ENCODE measurements at regions not wholly inside any gene's neighbourhood (a gene's known extent, or its start where the extent isn't known, plus 50 kb on each side); places are given as distances from the start of the nearest gene placed in this dataset.

DNA sequence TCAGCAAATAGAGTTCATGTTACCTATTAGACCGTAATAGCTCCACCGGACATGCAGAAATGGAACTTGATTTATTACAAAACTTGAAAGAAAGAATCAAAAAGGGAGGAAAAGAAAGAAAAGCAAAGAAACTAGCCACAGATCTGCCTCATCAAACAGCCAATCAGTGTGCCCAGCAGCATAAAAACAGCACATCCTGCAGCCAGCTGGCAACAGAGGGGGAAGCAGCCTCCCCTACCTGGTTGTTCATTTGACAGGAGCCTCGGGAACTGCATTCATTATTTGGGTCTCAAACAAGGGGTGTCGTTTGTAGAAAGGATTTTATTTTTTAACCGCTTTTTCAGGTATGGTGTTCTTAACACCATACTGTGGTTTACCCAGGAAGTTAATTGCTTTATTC, 181.5 kb upstream of the TOPAZ1 start:
- DNase-seq: no peak

- no peak for DNase-seq
Observed at GRCh38 chr3:44061268-44061667, 180.4 kb upstream of the TOPAZ1 start.

DNA sequence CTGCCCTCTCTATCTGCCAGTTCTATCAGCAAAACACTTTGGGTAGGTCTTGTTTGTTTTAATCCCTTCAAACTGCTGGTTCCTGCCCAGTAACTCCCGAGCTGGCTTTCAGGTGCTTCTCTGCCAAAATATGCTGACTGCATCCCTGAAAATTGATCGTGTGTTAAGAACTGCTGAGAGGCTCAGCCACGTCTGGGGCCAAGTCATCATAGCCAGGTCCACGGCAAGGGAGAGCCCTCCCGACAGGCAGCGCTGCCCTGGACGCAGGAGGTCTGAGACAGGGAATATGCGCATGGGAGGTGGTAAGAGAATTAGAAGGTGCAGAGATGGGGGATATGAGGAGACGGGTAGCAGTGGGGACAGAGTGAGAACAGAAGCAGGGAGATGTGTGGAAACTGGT, 179.7 kb upstream of the TOPAZ1 start:
- no peak for DNase-seq

DNA sequence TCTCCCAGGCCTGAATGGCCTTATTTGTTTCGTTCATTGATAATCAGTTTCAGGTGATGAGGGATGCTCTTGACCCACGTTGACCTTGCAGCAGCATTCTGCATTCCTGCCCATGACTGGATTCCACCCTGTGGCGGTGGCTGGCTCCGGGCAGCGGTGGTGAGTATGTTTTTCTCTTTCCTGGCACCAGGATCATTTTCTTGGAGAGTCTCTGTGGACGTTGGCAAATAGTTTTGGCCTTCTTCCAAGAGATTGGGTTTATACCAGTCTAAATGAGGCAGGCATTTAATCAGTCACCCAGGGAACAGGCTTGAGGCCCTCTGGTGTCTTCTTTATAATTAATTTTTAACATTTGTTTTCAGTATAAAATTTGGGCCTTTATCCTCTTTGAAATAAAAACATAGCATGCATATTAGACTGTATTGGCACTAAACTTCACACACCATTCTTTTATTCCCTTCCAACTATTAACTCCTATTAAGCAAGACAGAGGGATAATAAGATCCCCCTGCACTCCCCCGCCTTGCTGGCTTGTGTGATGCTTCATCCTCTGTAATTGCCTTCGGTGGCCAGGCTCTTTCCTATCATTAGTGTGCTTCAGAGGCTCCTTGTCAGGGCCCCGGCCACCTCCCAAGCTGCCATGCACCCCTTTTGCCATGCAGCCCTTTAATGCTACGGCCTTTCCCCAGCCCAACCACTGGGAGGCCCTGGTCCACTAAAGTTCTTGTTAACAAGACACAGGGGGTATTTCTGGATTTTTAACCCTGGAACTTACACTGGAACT, 176.2 kb upstream of the TOPAZ1 start:
- no peak for DNase-seq

GRCh38 chr3:44066806-44067205, 174.9 kb upstream of the TOPAZ1 start:
- DNase-seq: no peak

DNA sequence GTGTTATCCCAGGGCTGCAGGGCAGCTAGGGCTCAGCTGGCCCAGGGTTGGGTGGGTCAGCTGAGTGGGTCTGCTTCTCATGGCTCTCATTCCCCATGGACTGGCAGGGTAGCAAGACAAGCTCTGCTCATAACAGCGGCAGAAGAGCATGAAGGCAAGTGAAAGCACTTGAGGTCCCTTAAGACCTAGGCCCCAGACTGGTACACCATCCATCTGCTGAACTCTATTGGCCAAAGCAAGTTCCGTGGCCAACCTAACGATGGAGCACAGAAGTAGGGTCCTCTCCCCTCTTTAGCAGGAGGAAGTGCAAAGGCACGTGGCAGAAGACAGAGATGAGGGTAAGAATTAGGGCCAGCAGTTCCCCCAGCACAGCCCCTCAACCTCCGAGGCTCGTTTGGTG, 174.3 kb upstream of the TOPAZ1 start:
- DNase-seq: no peak

GRCh38 chr3:44068753-44069152, 172.9 kb upstream of the TOPAZ1 start:
- DNase-seq: no peak

GRCh38 chr3:44069276-44069675, 172.4 kb upstream of the TOPAZ1 start:
- no peak for DNase-seq

GRCh38 chr3:44070841-44071546, 170.7 kb upstream of the TOPAZ1 start:
- DNase-seq: no peak

GRCh38 chr3:44072601-44073540, 168.8 kb upstream of the TOPAZ1 start:
- DNase-seq: no peak

- no peak for DNase-seq
Observed at GRCh38 chr3:44074181-44074580, 167.5 kb upstream of the TOPAZ1 start.

GRCh38 chr3:44076221-44076829, 165.4 kb upstream of the TOPAZ1 start:
- DNase-seq: no peak

DNA sequence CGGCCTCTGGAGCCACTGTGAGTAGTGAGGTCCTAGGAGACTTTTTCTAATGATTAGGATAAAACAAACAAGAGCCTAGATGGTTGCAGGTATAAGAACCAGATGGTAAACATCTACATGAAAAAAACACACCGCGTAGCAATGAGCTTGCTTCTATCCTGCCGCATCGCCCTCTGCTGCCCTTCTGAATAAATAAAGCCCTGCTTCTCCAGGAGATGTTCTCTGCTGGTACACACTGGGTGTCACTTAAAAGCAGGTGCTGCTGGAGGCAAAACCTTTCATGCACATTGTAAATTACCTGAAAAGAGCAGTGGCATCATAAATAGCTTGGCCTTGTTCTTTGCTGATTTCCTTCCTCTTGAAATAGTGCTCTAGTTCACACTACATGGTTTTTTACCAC, 164.4 kb upstream of the TOPAZ1 start:
- DNase-seq: no peak

- no peak for DNase-seq
Observed at GRCh38 chr3:44078863-44079262, 162.8 kb upstream of the TOPAZ1 start.

- DNase-seq: no peak
Observed at GRCh38 chr3:44079916-44080315, 161.8 kb upstream of the TOPAZ1 start.

DNA sequence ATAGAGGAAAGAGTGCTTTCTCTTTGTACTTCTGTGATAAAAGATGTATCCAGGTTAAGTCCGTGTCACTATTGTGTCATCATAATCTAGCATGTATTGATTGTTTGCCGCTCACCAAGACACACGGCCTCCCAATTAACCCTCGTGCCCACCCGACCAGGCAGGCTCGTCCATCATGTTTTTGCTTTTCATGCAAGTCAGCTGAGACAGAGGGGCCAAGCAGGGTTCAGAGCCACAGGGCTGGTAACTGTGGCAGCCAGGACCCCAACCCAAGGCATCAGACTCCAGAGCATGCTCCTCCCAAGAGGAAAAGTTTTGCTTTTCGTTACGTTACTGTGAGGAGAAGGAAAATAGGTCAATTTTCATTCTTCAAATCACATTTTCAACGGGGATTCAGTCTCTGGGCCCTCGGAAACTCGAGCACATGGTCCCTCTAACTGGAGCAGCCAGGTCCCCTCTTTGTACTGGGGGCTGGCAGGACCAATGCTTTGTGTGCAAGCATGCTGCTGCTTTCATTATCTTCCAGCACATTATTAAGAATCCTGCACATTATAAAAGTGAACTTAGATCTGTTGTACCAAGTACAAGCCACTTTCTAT, 161.1 kb upstream of the TOPAZ1 start:
- no peak for DNase-seq

- DNase-seq: no peak
Observed at GRCh38 chr3:44090036-44090435, 151.7 kb upstream of the TOPAZ1 start.

DNA sequence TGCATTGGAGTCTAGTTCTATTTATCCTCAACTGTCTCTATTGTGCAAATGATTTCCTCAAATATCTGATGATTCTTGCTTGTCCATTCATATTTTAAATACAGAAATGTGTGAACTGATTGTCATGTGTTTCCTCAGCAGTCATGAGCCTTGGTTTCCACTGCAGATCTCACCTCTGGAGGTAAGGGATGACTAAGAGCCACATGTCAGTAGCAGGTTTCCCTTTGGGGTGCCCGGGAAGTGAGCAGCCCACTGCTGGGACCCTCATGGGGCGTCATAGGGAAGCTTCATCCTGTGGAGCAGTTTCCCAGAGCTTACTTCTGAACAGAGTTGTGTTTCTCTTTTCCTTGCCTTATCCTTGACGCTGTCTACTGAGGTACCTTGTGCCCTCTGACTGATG, 149.2 kb upstream of the TOPAZ1 start:
- no peak for DNase-seq

- no peak for DNase-seq
Observed at GRCh38 chr3:44093531-44093930, 148.2 kb upstream of the TOPAZ1 start.

DNA sequence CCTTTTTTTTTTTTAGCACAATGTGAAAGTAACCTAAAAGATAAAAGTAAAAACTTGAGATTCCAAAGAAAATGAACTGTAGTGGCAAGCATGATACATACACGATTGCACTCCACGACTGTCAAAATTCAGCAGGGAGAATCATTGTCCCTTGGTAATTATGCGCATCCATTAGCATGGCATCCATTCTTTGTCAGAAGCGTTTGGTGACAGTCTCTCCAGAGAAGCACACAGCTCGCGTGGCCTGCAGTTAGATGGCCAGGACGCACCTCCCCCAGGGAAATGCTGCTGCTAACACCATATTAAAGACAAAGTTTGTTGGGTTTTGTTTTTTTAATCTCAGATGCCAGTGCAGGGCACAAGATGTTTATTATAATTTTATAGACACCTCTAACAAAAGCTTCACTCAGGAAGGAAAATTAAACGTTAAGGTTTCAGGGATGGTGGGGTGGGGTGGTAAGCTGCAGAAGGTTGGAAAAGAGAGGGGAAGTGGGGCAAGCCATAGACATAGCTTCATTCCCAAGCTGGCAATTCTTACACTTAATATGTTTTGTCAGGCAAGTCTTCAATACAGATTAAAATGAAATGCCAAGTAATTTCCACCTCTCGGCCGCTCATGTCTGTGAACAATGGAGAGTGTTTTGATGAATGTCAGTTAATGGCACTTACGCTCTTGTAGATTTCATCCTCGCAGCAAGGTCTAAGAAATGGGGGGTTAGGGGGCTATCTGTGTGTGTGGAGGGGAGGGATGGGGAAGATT, 142.8 kb upstream of the TOPAZ1 start:
- no peak for DNase-seq

- no peak for DNase-seq
Observed at GRCh38 chr3:44099566-44100297, 142.0 kb upstream of the TOPAZ1 start.
